Breast epithelium (tissue), 4 donors: ENCODE measurements at regions not wholly inside any gene's neighbourhood (a gene's known extent, or its start where the extent isn't known, plus 50 kb on each side); places are given as distances from the start of the nearest gene placed in this dataset.

ENCODE experiments used
- DNase-seq, 2 donors: peaks; one replicate each; pipeline ENCODE4 v3.0.0-alpha.2; 2019; ENCODE audit warnings: low spot score in 2 of 2
- H3K27ac ChIP-seq, 2 donors: fragments of 200-600 bp; sonication (generic) in 1 of 2; one replicate each; pipeline ENCODE4 v1.5.1; 2016 to 2019; ENCODE audit warnings: mild to moderate bottlenecking in 1 of 2
- H3K27me3 ChIP-seq, 2 donors: fragments of 200-600 bp; sonication (generic) in 1 of 2; one replicate each; pipeline versions ENCODE4 v1.5.1 to v1.6.0; 2017 to 2019; ENCODE audit warnings: control low read depth in 1 of 2, mild to moderate bottlenecking in 1 of 2
- H3K36me3 ChIP-seq: fragments of 200-600 bp; one replicate; pipeline ENCODE4 v1.5.1; 2019
- H3K4me1 ChIP-seq, 2 donors: fragments of 200-600 bp; sonication (generic); one replicate each; pipeline ENCODE4 v1.5.1; 2016 to 2019; ENCODE audit warnings: control low read depth in 1 of 2
- H3K4me3 ChIP-seq, 3 donors: fragments of 200-600 bp; sonication (generic); 1 replicate in 2 of 3; 2 replicates in 1 of 3; pipeline ENCODE4 v1.5.1; 2016 to 2019; ENCODE audit warnings: mild to moderate bottlenecking in 3 of 3, moderate library complexity in 2 of 3
- H3K9me3 ChIP-seq, 2 donors: fragments of 200-600 bp; sonication (generic) in 1 of 2; one replicate each; pipeline ENCODE4 v1.5.1; 2016 to 2019; ENCODE audit warnings: control low read depth in 1 of 2
- CTCF ChIP-seq, 3 donors: fragments of 450-650 bp; IDR thresholded peaks; one replicate each; pipeline ENCODE4 v1.5.1; 2016 to 2017; ENCODE audit warnings: antibody characterized with exemption in 3 of 3, mild to moderate bottlenecking in 3 of 3, moderate library complexity in 3 of 3
- POLR2A ChIP-seq: fragments of 450-650 bp; IDR thresholded peaks from one replicate; pipeline ENCODE4 v1.6.1; 2016; ENCODE audit warnings: antibody characterized with exemption, mild to moderate bottlenecking, moderate library complexity
- POLR2AphosphoS5 ChIP-seq, 3 donors: sonication (generic); formaldehyde crosslinking; IDR thresholded peaks; one replicate each; pipeline ENCODE4 v1.6.1; 2017; ENCODE audit warnings: antibody characterized with exemption in 3 of 3
- intact Hi-C: fragments of 100-400 bp; cut with DNase I; formaldehyde crosslinking; loops from one replicate; pipeline ENCODE4 v1.15.1; 2023; ENCODE audit warnings: low total_unique reads

DNA sequence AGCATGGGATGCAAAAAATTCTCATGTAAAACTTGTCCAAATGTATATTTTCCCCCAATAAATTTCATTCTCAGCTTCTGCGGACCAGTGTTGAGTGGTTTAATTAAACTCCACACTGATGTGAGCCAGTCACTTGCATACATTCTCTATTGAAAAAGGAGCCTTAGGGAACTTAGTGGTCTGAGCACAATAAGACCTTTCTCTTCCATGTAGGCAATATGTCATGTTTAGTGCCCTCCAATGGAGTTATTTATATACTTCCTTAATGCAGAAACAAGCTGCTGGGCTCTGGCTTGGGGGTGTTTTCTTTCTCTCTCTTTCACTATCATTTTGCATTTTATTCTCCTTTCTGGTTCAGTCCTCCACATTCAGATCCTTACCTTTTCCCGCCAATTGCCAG is 196.9 kb downstream of the ANAPC10 start:
- Histone ChIP-seq H3K4me1 (no peaks in the 10 kb centered on the region), H3K9me3 (no peaks in the 10 kb centered on the region), H3K27me3 (no peaks in the 10 kb centered on the region), H3K36me3 (no peaks in the 10 kb centered on the region), H3K27ac (no peak overlapping the region), H3K4me3 (no peak overlapping the region)
- intact Hi-C loops = no loop called here
- DNase-seq = no peak
- TF ChIP-seq CTCF (IDR thresholded peaks at IDR 0.05) (no peak), POLR2AphosphoS5 (IDR thresholded peaks at IDR 0.05) (no peak), POLR2A (no peak)

GRCh38 chr4:144902614-144903013 is 195.4 kb downstream of the ANAPC10 start:
- Histone ChIP-seq H3K27me3 (no peaks in the 10 kb centered on the region), H3K4me1 (no peaks in the 10 kb centered on the region), H3K4me3 (no peak overlapping the region), H3K27ac (no peak overlapping the region), H3K36me3 (no peaks in the 10 kb centered on the region), H3K9me3 (no peaks in the 10 kb centered on the region)
- no peak for DNase-seq
- no peak for TF ChIP-seq POLR2A
- no peak for TF ChIP-seq POLR2AphosphoS5 (IDR thresholded peaks at IDR 0.05)
- no peak for TF ChIP-seq CTCF (IDR thresholded peaks at IDR 0.05)
- intact Hi-C loops = no loop called here

DNA sequence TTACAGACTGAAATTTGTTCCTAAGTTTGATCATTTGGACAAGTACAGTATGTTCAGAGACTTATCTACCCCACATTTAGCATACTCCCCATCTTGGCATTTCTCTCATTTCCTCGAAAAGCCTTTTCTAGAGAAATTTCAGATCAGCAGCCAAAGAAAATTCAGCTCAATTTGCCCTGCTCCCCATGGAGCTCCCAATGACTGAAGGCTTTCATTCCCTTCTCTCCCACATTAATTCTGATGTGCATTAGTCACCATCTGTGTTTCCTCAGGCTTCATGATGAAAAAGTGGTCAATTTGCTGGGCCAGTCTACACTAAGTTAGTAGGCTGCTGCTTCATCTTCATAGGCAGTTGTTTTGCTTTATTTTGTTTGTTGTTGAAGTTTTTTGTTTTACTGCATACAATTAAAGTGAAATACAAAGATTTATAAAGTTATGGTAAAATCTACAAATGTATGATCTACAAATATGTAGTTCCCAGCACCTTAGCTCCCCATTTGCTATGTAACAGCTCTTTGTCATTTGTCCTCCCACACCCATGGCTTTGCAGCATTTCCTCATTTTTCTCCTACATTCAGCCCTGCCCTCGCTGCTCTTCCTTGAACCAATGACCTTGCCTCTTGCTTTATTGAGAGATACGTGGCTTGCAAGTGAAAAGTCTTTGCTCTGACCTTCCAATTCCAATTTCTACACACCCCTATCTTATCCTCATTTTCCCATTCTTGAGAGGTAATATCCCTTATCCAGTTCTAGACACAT is 193.9 kb downstream of the ANAPC10 start:
- TF ChIP-seq CTCF (IDR thresholded peaks at IDR 0.05) (no peak), POLR2A (no peak), POLR2AphosphoS5 (IDR thresholded peaks at IDR 0.05) (no peak)
- Histone ChIP-seq H3K27me3 (no peaks in the 10 kb centered on the region), H3K27ac (no peak overlapping the region), H3K4me1 (no peaks in the 10 kb centered on the region), H3K36me3 (no peaks in the 10 kb centered on the region), H3K9me3 (no peaks in the 10 kb centered on the region), H3K4me3 (no peak overlapping the region)
- DNase-seq = no peak
- intact Hi-C loops = no loop called here

DNA sequence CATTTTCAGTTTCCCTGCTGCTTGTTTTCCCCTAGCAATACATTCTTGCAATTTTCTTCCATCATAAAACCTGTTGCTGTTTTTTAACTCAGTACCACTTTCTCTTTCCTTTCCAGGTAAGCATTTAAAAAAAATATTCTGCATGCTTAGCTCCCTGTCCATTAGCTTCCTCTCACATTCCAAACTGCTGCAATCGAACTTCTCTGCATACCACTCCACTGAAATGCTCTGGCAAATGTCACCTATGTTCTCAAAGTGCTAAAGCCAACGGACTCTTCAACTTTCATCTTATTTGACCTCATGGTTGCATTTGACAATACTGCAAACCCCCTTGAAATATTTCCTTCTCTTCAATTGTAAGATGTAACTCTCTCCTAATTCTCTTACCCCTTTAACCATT is 192.7 kb downstream of the ANAPC10 start:
- intact Hi-C loops = no loop called here
- no peaks in the 10 kb centered on the region for H3K4me1 ChIP-seq
- H3K9me3 ChIP-seq = no peaks in the 10 kb centered on the region
- no peak for TF ChIP-seq POLR2A
- no peak for TF ChIP-seq CTCF (IDR thresholded peaks at IDR 0.05)
- TF ChIP-seq POLR2AphosphoS5 (IDR thresholded peaks at IDR 0.05) = no peak
- H3K27me3 ChIP-seq = no peaks in the 10 kb centered on the region
- no peak overlapping the region for H3K4me3 ChIP-seq
- no peak for DNase-seq
- H3K27ac ChIP-seq = no peak overlapping the region
- H3K36me3 ChIP-seq = no peaks in the 10 kb centered on the region

DNA sequence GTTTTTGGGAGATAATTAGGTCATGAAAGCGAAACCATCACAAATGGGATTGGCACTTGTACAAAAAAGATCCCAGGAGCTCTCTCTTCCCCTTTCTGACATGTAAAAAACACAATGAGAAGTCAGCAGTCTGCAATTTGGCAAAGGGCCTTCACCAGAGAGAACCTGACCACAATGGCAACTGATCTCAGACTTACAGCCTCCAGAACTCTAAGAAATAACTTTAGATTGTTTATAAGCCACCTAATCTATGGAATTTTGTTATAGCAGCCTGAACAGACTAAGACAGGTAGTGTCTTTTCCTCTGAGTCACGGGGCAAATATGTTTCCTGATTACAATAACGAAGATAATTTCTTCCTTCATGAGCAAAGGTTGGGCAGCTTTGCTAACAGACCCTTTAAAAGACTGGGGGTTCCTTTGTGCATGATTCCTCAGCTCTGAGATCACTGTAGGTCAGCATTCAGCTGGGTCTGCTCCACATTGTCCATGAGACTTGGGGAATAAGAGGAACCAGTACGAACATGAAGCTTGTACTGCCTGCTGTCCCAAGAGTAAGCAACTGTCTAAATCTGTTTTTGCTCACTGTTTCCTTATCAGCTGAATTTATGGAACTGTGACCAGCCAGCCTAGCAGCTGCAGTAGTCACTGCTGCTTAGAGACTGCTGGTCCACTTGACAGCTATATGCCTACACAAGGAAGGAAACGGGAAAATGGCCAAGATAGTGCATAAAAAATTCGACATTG is 191.6 kb downstream of the ANAPC10 start:
- DNase-seq = no peak
- Histone ChIP-seq H3K27me3 (no peaks in the 10 kb centered on the region), H3K36me3 (no peaks in the 10 kb centered on the region), H3K27ac (no peak overlapping the region), H3K9me3 (no peaks in the 10 kb centered on the region), H3K4me3 (no peak overlapping the region), H3K4me1 (no peaks in the 10 kb centered on the region)
- intact Hi-C loops = no loop called here
- TF ChIP-seq POLR2A (no peak), CTCF (IDR thresholded peaks at IDR 0.05) (no peak), POLR2AphosphoS5 (IDR thresholded peaks at IDR 0.05) (no peak)
